Memory B cell (primary cell): ENCODE measurements at regions not wholly inside any gene's neighbourhood (a gene's known extent, or its start where the extent isn't known, plus 50 kb on each side); places are given as distances from the start of the nearest gene placed in this dataset.

ENCODE experiments used
- ATAC-seq: fragments of 150-1000 bp; cut with Tn5 transposase; 2 replicates; pipeline ENCODE4 v1.10.0; 2021; ENCODE audit warnings: low read depth, mild to moderate bottlenecking, moderate library complexity
- DNase-seq, 2 donors: peaks; one replicate each; pipeline ENCODE4 v3.0.0; 2022; ENCODE audit warnings: low spot score in 2 of 2
- H3K27ac Mint-ChIP-seq: one replicate; pipeline ENCODE4 v1.8.0; 2022; ENCODE audit warnings: mild to moderate bottlenecking, moderate library complexity, mixed read lengths
- H3K27me3 Mint-ChIP-seq: one replicate; pipeline ENCODE4 v1.8.0; 2022; ENCODE audit warnings: mixed read lengths
- H3K36me3 Mint-ChIP-seq: one replicate; pipeline ENCODE4 v1.8.0; 2022; ENCODE audit warnings: mild to moderate bottlenecking, mixed read lengths
- H3K4me1 Mint-ChIP-seq: one replicate; pipeline ENCODE4 v1.8.0; 2022; ENCODE audit warnings: mixed read lengths
- H3K4me3 Mint-ChIP-seq: one replicate; pipeline ENCODE4 v1.8.0; 2022; ENCODE audit warnings: mild to moderate bottlenecking, moderate library complexity, mixed read lengths
- H3K9me3 Mint-ChIP-seq: one replicate; pipeline ENCODE4 v1.8.0; 2022; ENCODE audit warnings: mixed read lengths

GRCh38 chr18:51433881-51434280 lies 236.4 kb upstream of the MEX3C start:
- H3K4me1 Mint-ChIP-seq: no peaks in the 10 kb centered on the region
- no peak for DNase-seq
- H3K27me3 Mint-ChIP-seq: peaks cover 15% of the 10 kb centered on the region
- no peak overlapping the region for H3K27ac Mint-ChIP-seq
- no peaks in the 10 kb centered on the region for H3K36me3 Mint-ChIP-seq
- ATAC-seq: no peak
- H3K9me3 Mint-ChIP-seq: no peaks in the 10 kb centered on the region
- no peak overlapping the region for H3K4me3 Mint-ChIP-seq

DNA sequence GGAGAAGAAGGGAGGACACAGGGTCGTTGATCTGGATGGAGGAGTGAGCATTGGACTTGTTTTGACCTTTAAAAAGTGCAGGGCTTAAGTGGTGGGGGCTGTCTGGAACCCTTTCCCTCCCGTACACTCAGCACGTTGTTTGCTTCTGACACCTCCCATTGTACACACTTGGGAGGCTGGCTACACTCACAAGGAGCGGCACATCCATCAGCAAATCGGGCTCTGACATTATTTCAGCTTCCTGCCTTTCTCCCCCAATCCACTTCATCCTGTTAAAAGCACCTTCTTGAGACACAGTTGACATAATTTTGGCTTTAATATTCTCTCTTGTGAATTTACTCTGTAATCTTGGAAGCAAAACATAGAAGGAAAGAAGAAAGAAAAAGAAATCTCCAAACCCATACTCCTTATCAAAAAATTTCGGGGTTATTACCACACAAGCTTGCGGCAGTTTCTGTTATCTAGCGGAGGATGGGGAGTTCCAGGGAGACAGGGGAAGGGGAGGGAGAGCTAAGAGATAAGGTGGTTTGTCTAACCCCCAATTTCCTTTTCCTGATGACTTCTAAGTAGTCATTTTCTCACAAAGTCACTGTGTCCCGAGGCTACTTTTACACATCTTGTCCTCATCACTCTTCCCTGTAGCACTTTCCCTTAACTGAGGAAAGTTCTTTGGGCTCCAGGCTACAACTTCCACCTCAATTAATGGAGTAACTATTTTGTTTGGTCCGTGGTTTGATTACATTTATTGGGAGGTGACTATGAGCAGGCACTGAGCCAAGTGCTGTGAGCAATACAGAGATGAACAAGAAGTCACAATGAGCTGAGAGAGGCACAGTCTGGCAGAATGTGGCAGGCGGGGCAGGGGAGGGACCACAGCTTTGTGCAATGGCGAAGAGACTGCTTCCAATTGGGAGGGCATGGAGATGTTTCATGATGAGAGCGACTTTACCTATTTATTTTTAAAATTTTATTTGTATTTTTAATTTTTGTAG lies 240.1 kb upstream of the MEX3C start:
- DNase-seq (no peak), ATAC-seq (no peak)
- Mint-ChIP-seq H3K27me3 (peaks cover 17% of the 10 kb centered on the region), H3K4me3 (no peak overlapping the region), H3K36me3 (no peaks in the 10 kb centered on the region), H3K4me1 (no peaks in the 10 kb centered on the region), H3K9me3 (no peaks in the 10 kb centered on the region), H3K27ac (no peak overlapping the region)

- ATAC-seq (no peak), DNase-seq (no peak)
- Mint-ChIP-seq H3K4me1 (no peaks in the 10 kb centered on the region), H3K4me3 (no peak overlapping the region), H3K27ac (no peak overlapping the region), H3K27me3 (peaks cover 22% of the 10 kb centered on the region), H3K36me3 (no peaks in the 10 kb centered on the region), H3K9me3 (no peaks in the 10 kb centered on the region)
Measured at GRCh38 chr18:51438797-51439350, 241.4 kb upstream of the MEX3C start.

GRCh38 chr18:51442012-51442411 lies 244.5 kb upstream of the MEX3C start:
- Mint-ChIP-seq H3K27me3 (peaks cover 25% of the 10 kb centered on the region), H3K4me1 (no peaks in the 10 kb centered on the region), H3K27ac (no peak overlapping the region), H3K4me3 (no peak overlapping the region), H3K9me3 (no peaks in the 10 kb centered on the region), H3K36me3 (no peaks in the 10 kb centered on the region)
- no peak for DNase-seq
- ATAC-seq: no peak

DNA sequence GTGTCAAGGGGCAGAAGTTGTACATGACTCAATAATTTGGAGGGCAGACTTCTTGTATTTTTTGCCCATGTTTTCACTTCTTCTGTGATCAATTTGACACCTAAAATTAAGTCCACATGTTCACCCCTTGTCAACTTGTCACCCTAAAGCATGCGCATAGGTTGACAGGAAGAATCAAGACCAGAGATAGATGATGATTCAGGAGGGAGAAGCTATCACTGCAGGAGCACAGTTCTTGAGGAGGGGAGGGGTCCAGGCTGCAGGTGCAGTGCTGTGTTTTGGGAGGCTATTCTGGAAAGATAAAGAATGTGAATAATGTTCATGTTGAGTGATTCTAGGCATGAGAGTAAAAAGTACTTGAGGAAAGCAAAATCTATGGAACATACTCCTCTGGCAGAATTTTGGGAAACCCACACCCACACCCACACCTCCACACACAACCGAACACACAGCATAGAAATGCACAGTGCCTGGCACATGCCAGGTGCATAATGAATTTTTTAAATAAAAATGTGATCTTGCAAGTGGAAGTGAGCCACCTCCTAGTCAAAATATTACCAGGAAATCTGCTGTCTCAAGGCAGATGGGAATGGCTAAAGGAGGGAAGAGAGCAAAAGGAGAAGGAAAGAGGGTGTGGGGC lies 249.2 kb upstream of the MEX3C start:
- Mint-ChIP-seq H3K9me3 (no peaks in the 10 kb centered on the region), H3K4me1 (no peaks in the 10 kb centered on the region), H3K27ac (no peak overlapping the region), H3K36me3 (no peaks in the 10 kb centered on the region), H3K27me3 (peaks cover 17% of the 10 kb centered on the region), H3K4me3 (no peak overlapping the region)
- no peak for DNase-seq
- ATAC-seq: no peak

DNA sequence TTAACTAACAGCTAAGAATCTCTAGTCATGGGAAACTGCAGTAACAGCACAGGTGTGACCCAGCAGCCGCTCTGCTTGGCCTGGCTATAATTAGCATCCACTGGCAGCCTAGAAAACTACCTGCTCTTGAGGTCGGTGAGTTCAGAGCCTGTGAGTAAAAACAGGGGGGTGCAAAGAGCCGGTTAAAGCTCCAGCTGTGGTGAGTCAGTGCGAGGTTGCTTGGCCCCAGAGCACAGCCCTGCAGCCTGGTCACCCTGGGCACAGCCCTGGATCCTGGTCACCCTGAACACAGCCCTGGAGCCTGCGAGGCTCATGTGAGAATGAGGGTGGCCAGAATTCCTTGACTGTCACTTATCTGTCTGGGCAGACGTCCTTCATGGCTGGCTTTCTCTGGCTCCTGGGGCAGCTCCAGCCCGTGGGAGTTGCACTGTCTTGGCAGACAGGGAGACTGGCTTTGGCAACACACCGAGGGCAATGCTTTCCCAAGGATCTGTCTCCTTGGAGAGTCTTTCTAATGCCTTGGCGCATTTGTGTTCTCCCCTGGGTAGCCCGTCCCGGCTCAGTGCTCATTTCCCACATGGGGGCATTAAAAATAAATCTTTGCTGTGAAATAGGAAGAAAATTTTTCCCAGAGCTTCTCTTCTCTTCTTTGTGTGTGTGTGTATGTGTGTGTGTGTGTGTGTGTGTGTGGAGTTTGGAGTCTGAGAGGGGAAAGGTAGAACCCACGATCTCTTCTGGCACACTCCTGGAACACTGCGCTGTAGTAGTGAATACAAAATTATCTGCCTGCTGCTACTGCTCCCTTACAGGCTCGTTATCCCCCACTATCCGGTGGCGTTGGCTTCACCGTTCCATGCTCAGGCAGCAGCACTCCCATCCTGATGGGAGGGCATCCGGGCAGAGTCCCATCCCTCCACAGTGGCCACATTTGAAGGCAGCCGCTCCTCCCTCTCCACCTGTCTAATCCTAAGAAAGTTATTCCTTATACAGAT lies 250.2 kb upstream of the MEX3C start:
- Mint-ChIP-seq H3K4me3 (no peak overlapping the region), H3K27ac (no peak overlapping the region), H3K36me3 (no peaks in the 10 kb centered on the region), H3K27me3 (peaks cover 15% of the 10 kb centered on the region), H3K4me1 (no peaks in the 10 kb centered on the region), H3K9me3 (no peaks in the 10 kb centered on the region)
- no peak for DNase-seq
- ATAC-seq: no peak

DNA sequence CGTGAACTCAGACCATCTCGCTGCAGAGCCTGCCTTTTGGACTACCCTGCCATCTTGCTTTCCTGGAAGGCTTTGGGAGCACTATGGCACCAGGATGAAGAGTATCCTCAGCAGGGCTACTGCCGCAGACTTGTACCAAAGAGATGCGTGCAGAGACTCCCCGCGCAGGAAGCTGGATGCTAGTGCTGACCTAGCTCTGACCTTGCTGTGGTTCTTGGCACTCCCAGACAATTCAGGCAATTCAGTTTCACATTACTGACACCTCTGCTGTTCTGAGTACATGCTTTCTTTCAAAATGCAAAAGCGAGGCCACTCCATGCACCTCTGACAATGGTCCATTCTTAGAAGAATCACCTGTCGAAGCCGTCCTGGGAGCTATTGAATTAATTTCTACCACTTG lies 251.5 kb upstream of the MEX3C start:
- peaks cover 9% of the 10 kb centered on the region for H3K27me3 Mint-ChIP-seq
- DNase-seq (no peak), ATAC-seq (no peak)
- no peaks in the 10 kb centered on the region for H3K36me3 Mint-ChIP-seq
- no peaks in the 10 kb centered on the region for H3K4me1 Mint-ChIP-seq
- H3K27ac Mint-ChIP-seq: no peak overlapping the region
- no peaks in the 10 kb centered on the region for H3K9me3 Mint-ChIP-seq
- no peak overlapping the region for H3K4me3 Mint-ChIP-seq

GRCh38 chr18:51453594-51453993 lies 256.1 kb upstream of the MEX3C start:
- Mint-ChIP-seq H3K36me3 (no peaks in the 10 kb centered on the region), H3K9me3 (no peaks in the 10 kb centered on the region), H3K27me3 (peaks cover 2% of the 10 kb centered on the region), H3K4me3 (no peak overlapping the region), H3K27ac (no peak overlapping the region), H3K4me1 (no peaks in the 10 kb centered on the region)
- DNase-seq: no peak
- no peak for ATAC-seq

- H3K36me3 Mint-ChIP-seq: no peaks in the 10 kb centered on the region
- H3K4me1 Mint-ChIP-seq: no peaks in the 10 kb centered on the region
- DNase-seq (no peak), ATAC-seq (no peak)
- H3K4me3 Mint-ChIP-seq: no peak overlapping the region
- peaks cover 3% of the 10 kb centered on the region for H3K27me3 Mint-ChIP-seq
- no peaks in the 10 kb centered on the region for H3K9me3 Mint-ChIP-seq
- no peak overlapping the region for H3K27ac Mint-ChIP-seq
Measured at GRCh38 chr18:51458861-51459260, 261.4 kb upstream of the MEX3C start.

GRCh38 chr18:51461956-51462355 lies 264.5 kb upstream of the MEX3C start:
- H3K4me1 Mint-ChIP-seq: no peaks in the 10 kb centered on the region
- no peaks in the 10 kb centered on the region for H3K9me3 Mint-ChIP-seq
- no peaks in the 10 kb centered on the region for H3K36me3 Mint-ChIP-seq
- no peak overlapping the region for H3K4me3 Mint-ChIP-seq
- H3K27me3 Mint-ChIP-seq: peaks cover 4% of the 10 kb centered on the region
- DNase-seq: no peak
- ATAC-seq: no peak
- H3K27ac Mint-ChIP-seq: no peak overlapping the region

DNA sequence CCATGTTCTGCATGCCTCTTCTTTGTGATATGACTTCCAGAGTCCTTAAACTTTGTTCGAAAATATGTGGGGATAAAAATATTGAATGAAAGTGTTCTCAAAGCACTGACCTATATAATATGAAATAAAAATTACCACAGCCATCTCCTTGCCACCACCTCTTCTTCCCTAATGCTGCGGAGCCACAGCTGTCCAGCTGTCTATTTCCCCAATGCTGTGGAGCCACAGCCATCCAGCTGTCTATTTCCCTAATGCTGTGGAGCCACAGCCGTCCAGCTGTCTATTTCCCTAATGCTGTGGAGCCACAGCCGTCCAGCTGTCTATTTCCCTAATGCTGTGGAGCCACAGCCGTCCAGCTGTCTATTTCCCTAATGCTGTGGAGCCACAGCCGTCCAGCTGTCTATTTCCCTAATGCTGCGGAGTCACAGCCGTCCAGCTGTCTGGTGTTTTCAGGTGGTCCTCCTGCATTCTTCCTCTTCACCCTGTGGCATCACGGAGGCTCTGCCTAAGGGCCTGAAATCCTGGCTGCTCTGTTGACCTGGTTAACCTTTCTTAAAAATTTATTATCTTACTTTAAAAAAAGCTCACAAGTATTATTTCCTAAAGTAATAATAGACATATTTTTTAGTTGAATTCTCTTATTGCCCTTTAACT lies 266.1 kb upstream of the MEX3C start:
- Mint-ChIP-seq H3K27ac (no peak overlapping the region), H3K4me3 (no peak overlapping the region), H3K9me3 (no peaks in the 10 kb centered on the region), H3K27me3 (peaks cover 4% of the 10 kb centered on the region), H3K36me3 (no peaks in the 10 kb centered on the region), H3K4me1 (no peaks in the 10 kb centered on the region)
- no peak for DNase-seq
- no peak for ATAC-seq

DNA sequence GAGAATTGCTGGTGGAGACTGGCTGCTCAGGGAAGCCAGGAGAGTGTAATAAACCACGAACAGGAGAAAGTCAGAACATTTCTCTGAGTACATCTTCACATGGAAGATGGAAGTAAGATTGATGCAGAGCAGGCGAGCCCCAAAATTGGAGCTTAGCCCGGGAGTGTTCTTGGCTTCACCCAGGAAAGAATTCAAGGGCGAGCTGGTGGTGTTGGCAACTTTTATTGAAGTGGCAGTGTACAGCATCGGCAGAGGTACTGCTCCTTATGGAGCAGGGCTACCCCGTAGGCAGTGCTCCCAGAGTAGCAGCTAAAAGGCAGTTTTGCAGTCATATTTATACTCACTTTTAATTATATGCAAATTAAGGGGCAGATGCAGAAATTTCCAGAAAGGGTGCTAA lies 281.4 kb upstream of the MEX3C start:
- ATAC-seq: no peak

GRCh38 chr18:51479736-51480135 lies 282.3 kb upstream of the MEX3C start:
- no peak for DNase-seq
- no peaks in the 10 kb centered on the region for H3K9me3 Mint-ChIP-seq
- no peaks in the 10 kb centered on the region for H3K36me3 Mint-ChIP-seq
- H3K27me3 Mint-ChIP-seq: peaks cover 12% of the 10 kb centered on the region
- no peaks in the 10 kb centered on the region for H3K4me1 Mint-ChIP-seq
- H3K27ac Mint-ChIP-seq: no peak overlapping the region
- no peak for ATAC-seq
- H3K4me3 Mint-ChIP-seq: no peak overlapping the region

More for the DNA sequence above, 281.4 kb upstream of the MEX3C start:
- DNase-seq: no peak
- Mint-ChIP-seq H3K4me1 (no peaks in the 10 kb centered on the region), H3K27me3 (peaks cover 12% of the 10 kb centered on the region), H3K9me3 (no peaks in the 10 kb centered on the region), H3K36me3 (no peaks in the 10 kb centered on the region), H3K4me3 (no peak overlapping the region), H3K27ac (no peak overlapping the region)
